Thyroid gland (tissue), 4 donors: ENCODE measurements at regions not wholly inside any gene's neighbourhood (a gene's known extent, or its start where the extent isn't known, plus 50 kb on each side); places are given as distances from the start of the nearest gene placed in this dataset.

ENCODE experiments used
- DNase-seq, 2 donors: peaks; one replicate each; pipeline ENCODE4 v3.0.0-alpha.2; 2019
- H3K27ac ChIP-seq, 3 donors: fragments of 200-600 bp; sonication (generic); 1 replicate in 2 of 3; 2 replicates in 1 of 3; pipeline ENCODE4 v1.5.1; 2016 to 2019; ENCODE audit warnings: mild to moderate bottlenecking in 1 of 3, moderate library complexity in 1 of 3
- H3K27me3 ChIP-seq: fragments of 200-600 bp; sonication (generic); one replicate; pipeline ENCODE4 v1.5.1; 2019
- H3K36me3 ChIP-seq, 2 donors: fragments of 200-600 bp; sonication (generic); one replicate each; pipeline ENCODE4 v1.5.1; 2016 to 2019
- H3K4me1 ChIP-seq, 2 donors: fragments of 200-600 bp; sonication (generic); one replicate each; pipeline ENCODE4 v1.5.1; 2017 to 2019
- H3K4me3 ChIP-seq, 3 donors: fragments of 200-600 bp; sonication (generic); replicated peaks in 1 of 3; 1 replicate in 2 of 3; 2 replicates in 1 of 3; pipeline ENCODE4 v1.5.1; 2016; ENCODE audit warnings: mild to moderate bottlenecking in 1 of 3
- H3K9me3 ChIP-seq: fragments of 200-600 bp; sonication (generic); one replicate; pipeline ENCODE4 v1.5.1; 2017
- POLR2A ChIP-seq, 2 donors: fragments of 450-650 bp; IDR thresholded peaks; one replicate each; pipeline ENCODE4 v1.6.1; 2017; ENCODE audit warnings: antibody characterized with exemption in 2 of 2, mild to moderate bottlenecking in 2 of 2, moderate library complexity in 1 of 2
- WGBS, 2 donors: methylation state at CpG; one replicate each; pipeline ENCODE4 v1.1.5; 2017; 5-methylcytosine and 5-hydroxymethylcytosine counted together
- intact Hi-C: fragments of 100-400 bp; cut with DNase I; formaldehyde crosslinking; loops from one replicate; pipeline ENCODE4 v1.15.1; 2023
- TF ChIP-seq, protein P1 (sequence below), 6 experiments: fragments of 200-600 bp in 3 of 6; fragments of 450-650 bp in 3 of 6; sonication (generic) in 3 of 6; IDR thresholded peaks; one replicate each; pipeline ENCODE4 v1.5.1; 2016 to 2019; ENCODE audit warnings: antibody characterized with exemption in 6 of 6, mild to moderate bottlenecking in 2 of 6, inconsistent platforms in 1 of 6, moderate library complexity in 1 of 6

DNA sequence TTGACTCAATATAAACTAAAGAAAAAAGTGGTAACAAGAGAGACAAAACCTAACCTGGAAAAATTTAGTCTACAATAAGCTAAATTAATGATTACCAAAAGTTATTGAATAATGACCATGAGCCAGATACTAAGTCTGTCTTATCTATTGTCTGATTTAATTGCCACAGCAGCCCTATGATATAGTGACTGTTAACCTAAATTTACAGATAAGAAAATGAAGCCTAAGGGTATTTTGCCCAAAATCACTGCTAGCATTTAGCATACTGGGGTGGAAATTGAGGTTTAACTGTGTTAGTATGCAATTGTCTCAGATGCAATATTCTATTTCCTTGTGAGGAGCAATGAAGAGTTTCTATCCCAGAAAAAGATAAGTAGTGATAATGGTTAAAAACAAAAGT, 361.0 kb upstream of the EYS start:
- no peaks in the 10 kb centered on the region for H3K27me3 ChIP-seq
- no peak for DNase-seq
- no peak for TF ChIP-seq POLR2A (IDR thresholded peaks at IDR 0.05)
- TF ChIP-seq, protein P1, sequence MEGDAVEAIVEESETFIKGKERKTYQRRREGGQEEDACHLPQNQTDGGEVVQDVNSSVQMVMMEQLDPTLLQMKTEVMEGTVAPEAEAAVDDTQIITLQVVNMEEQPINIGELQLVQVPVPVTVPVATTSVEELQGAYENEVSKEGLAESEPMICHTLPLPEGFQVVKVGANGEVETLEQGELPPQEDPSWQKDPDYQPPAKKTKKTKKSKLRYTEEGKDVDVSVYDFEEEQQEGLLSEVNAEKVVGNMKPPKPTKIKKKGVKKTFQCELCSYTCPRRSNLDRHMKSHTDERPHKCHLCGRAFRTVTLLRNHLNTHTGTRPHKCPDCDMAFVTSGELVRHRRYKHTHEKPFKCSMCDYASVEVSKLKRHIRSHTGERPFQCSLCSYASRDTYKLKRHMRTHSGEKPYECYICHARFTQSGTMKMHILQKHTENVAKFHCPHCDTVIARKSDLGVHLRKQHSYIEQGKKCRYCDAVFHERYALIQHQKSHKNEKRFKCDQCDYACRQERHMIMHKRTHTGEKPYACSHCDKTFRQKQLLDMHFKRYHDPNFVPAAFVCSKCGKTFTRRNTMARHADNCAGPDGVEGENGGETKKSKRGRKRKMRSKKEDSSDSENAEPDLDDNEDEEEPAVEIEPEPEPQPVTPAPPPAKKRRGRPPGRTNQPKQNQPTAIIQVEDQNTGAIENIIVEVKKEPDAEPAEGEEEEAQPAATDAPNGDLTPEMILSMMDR (IDR thresholded peaks at IDR 0.05), result no peak
- intact Hi-C loops, result no loop called here
- no peaks in the 10 kb centered on the region for H3K4me1 ChIP-seq
- H3K36me3 ChIP-seq, result no peaks in the 10 kb centered on the region
- H3K27ac ChIP-seq, result no peak overlapping the region
- H3K4me3 ChIP-seq, result no peak overlapping the region
- H3K9me3 ChIP-seq, result no peaks in the 10 kb centered on the region

GRCh38 chr6:66065313-66065712, 358.3 kb upstream of the EYS start:
- Histone ChIP-seq H3K9me3 (no peaks in the 10 kb centered on the region), H3K27ac (no peak overlapping the region), H3K27me3 (no peaks in the 10 kb centered on the region), H3K36me3 (no peaks in the 10 kb centered on the region), H3K4me3 (no peak overlapping the region), H3K4me1 (no peaks in the 10 kb centered on the region)
- TF ChIP-seq, protein P1 (IDR thresholded peaks at IDR 0.05), result no peak
- TF ChIP-seq POLR2A (IDR thresholded peaks at IDR 0.05), result no peak
- intact Hi-C loops, result no loop called here
- WGBS, 2 donors, result 82 to 95% methylated on average over 1 of the region's 1 CpG
- DNase-seq, result no peak

- TF ChIP-seq POLR2A (IDR thresholded peaks at IDR 0.05), result no peak
- TF ChIP-seq, protein P1 (IDR thresholded peaks at IDR 0.05), result no peak
- Histone ChIP-seq H3K9me3 (no peaks in the 10 kb centered on the region), H3K27me3 (no peaks in the 10 kb centered on the region), H3K4me3 (no peak overlapping the region), H3K4me1 (no peaks in the 10 kb centered on the region), H3K27ac (no peak overlapping the region), H3K36me3 (no peaks in the 10 kb centered on the region)
- no peak for DNase-seq
- intact Hi-C loops, result no loop called here
- 91 to 94% methylated on average over 1 of the region's 1 CpG for WGBS, 2 donors
Measured at GRCh38 chr6:66057034-66057433, 350.0 kb upstream of the EYS start.

DNA sequence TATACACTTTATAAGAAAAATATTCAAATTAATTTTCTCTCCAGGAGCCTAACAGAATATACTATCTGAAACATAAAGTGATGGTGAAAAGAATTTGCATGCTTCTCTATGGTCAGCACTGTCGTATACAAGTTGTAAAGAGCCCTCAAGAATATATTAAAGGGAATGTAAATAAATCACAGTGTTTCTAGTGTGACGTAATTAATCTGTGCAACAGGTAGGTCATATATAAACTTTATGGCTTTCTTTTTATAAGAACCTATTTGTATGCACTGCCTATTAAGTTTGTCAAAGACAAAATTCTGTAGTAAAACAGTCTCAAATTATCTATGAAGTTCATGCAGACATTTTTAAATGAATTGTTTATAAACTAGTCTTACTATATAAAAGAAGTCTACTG, 347.9 kb upstream of the EYS start:
- H3K27ac ChIP-seq, result no peak overlapping the region
- H3K4me1 ChIP-seq, result no peaks in the 10 kb centered on the region
- intact Hi-C loops, result no loop called here
- H3K4me3 ChIP-seq, result no peak overlapping the region
- H3K9me3 ChIP-seq, result no peaks in the 10 kb centered on the region
- H3K36me3 ChIP-seq, result no peaks in the 10 kb centered on the region
- 90 to 94% methylated on average over 2 of the region's 2 CpGs for whole genome bisulfite sequencing, 2 donors
- TF ChIP-seq, protein P1 (IDR thresholded peaks at IDR 0.05), result no peak
- TF ChIP-seq POLR2A (IDR thresholded peaks at IDR 0.05), result no peak
- H3K27me3 ChIP-seq, result no peaks in the 10 kb centered on the region
- DNase-seq, result no peak

GRCh38 chr6:66051812-66052211, 344.8 kb upstream of the EYS start:
- no peaks in the 10 kb centered on the region for H3K36me3 ChIP-seq
- no peaks in the 10 kb centered on the region for H3K4me1 ChIP-seq
- H3K9me3 ChIP-seq, result no peaks in the 10 kb centered on the region
- no peak overlapping the region for H3K4me3 ChIP-seq
- DNase-seq, result no peak
- WGBS, 2 donors, result 91 to 96% methylated on average over 5 of the region's 5 CpGs
- intact Hi-C loops, result no loop called here
- H3K27ac ChIP-seq, result no peak overlapping the region
- TF ChIP-seq POLR2A (IDR thresholded peaks at IDR 0.05), result no peak
- TF ChIP-seq, protein P1 (IDR thresholded peaks at IDR 0.05), result no peak
- H3K27me3 ChIP-seq, result no peaks in the 10 kb centered on the region
